NCI-H446 treated with DMSO at 0.1 percent for 48 hours (cell line): ENCODE measurements at regions not wholly inside any gene's neighbourhood (a gene's known extent, or its start where the extent isn't known, plus 50 kb on each side); places are given as distances from the start of the nearest gene placed in this dataset.

Experiments
- DNase-seq: peaks from one replicate; lab custom pipeline; 2025; lab: John Stamatoyannopoulos, UW

GRCh38 chr13:34810996-34811395, 131.1 kb upstream of the NBEA start:
- no peak for DNase-seq

- DNase-seq: no peak
Observed at GRCh38 chr13:34815526-34815925, 126.5 kb upstream of the NBEA start.

GRCh38 chr13:34816245-34816884, 125.7 kb upstream of the NBEA start:
- DNase-seq: no peak

- no peak for DNase-seq
Observed at GRCh38 chr13:34816908-34817665, 125.0 kb upstream of the NBEA start.

GRCh38 chr13:34822650-34823049, 119.4 kb upstream of the NBEA start:
- no peak for DNase-seq

- no peak for DNase-seq
Observed at GRCh38 chr13:34826432-34826831, 115.6 kb upstream of the NBEA start.

GRCh38 chr13:34833562-34834182, 108.4 kb upstream of the NBEA start:
- no peak for DNase-seq

GRCh38 chr13:34842466-34842865, 99.6 kb upstream of the NBEA start:
- DNase-seq: no peak

- DNase-seq: no peak
Observed at GRCh38 chr13:34847766-34848165, 94.3 kb upstream of the NBEA start.

GRCh38 chr13:34849406-34849805, 92.7 kb upstream of the NBEA start:
- no peak for DNase-seq

GRCh38 chr13:34853161-34853560, 88.9 kb upstream of the NBEA start:
- DNase-seq: no peak

GRCh38 chr13:34857558-34858325, 84.3 kb upstream of the NBEA start:
- no peak for DNase-seq

GRCh38 chr13:34862311-34862710, 79.8 kb upstream of the NBEA start:
- DNase-seq: no peak

- no peak for DNase-seq
Observed at GRCh38 chr13:34862716-34863115, 79.4 kb upstream of the NBEA start.

GRCh38 chr13:34863360-34864135, 78.5 kb upstream of the NBEA start:
- DNase-seq: no peak

- peak; percentile 6 for DNase-seq
Observed at GRCh38 chr13:34864671-34865070, 77.4 kb upstream of the NBEA start.

GRCh38 chr13:34867590-34867989, 74.5 kb upstream of the NBEA start:
- DNase-seq: no peak

GRCh38 chr13:34868733-34869132, 73.3 kb upstream of the NBEA start:
- no peak for DNase-seq

GRCh38 chr13:34869696-34870095, 72.4 kb upstream of the NBEA start:
- DNase-seq: no peak

GRCh38 chr13:34878329-34878728, 63.7 kb upstream of the NBEA start:
- DNase-seq: no peak

GRCh38 chr13:34879851-34880250, 62.2 kb upstream of the NBEA start:
- no peak for DNase-seq

GRCh38 chr13:34881494-34881893, 60.6 kb upstream of the NBEA start:
- DNase-seq: no peak
